ENCODE measurements at regions not wholly inside any gene's neighbourhood (a gene's known extent, or its start where the extent isn't known, plus 50 kb on each side); places are given as distances from the start of the nearest gene placed in this dataset.

GRCh38 chr9:117485176-117485575, 70.3 kb upstream of the ASTN2 start:
- Histone ChIP-seq H3K4me1 (no peaks in the 10 kb centered on the region), H3K27me3 (no peaks in the 10 kb centered on the region), H3K36me3 (ENCODE audit: low read depth, missing control alignments) (no peaks in the 10 kb centered on the region), H3K27ac (no peak overlapping the region), H3K9me3 (no peaks in the 10 kb centered on the region), H3K4me3 (no peak overlapping the region)
- TF ChIP-seq CTCF (IDR thresholded peaks at IDR 0.05) (no peak), POLR2A (IDR thresholded peaks at IDR 0.05) (no peak)
- intact Hi-C loops (cut with DNase I; ENCODE audit: low total_unique reads), result no loop called here
- 53 to 72% methylated on average over 1 of the region's 1 CpG for WGBS, 2 donors
- DNase-seq, result no peak

DNA sequence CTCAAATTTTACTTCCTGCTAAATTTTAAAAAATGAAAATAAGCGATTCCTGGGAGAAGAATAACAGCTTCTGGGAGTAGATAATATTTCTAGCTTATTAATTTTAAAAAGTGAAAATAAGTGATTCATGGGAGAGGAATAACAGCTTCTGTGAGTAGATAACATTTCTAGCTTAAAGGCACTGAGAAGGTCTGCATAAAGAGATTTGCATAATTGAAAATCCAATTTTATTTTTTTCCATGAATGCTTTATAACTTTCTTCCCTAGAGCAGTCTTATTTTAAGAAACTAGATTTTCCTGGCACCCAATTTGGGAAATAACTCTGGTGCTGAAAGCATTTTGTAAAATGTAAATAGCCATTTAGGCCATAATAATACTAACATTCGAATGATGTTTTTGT, 65.9 kb upstream of the ASTN2 start:
- no peaks in the 10 kb centered on the region for H3K9me3 ChIP-seq
- H3K36me3 ChIP-seq (ENCODE audit: low read depth, missing control alignments), result no peaks in the 10 kb centered on the region
- no peak overlapping the region for H3K4me3 ChIP-seq
- no peak overlapping the region for H3K27ac ChIP-seq
- H3K27me3 ChIP-seq, result no peaks in the 10 kb centered on the region
- TF ChIP-seq CTCF (IDR thresholded peaks at IDR 0.05) (no peak), POLR2A (IDR thresholded peaks at IDR 0.05) (no peak)
- intact Hi-C loops (cut with DNase I; ENCODE audit: low total_unique reads), result no loop called here
- H3K4me1 ChIP-seq, result no peaks in the 10 kb centered on the region
- DNase-seq, result no peak
- 90 to 93% methylated on average over 2 of the region's 2 CpGs for WGBS, 2 donors

DNA sequence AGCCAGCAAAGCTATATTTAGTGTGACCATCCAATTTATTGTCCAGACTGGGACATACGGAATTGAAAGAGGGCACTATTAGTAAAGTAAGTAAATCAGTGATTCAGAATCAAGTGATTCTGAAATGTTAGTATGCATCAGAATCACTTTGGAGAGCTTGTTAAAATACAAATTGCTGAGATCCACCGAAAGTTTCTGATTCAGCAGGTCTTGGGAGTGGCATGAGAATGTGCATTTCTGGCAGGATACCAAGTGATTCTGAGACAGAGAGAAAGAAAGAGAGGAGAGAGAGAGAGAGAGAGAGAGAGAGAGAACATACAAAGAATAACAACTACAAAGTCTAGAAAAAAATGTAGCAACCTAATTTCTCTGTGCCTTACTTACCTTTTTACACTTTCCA, 65.4 kb upstream of the ASTN2 start:
- TF ChIP-seq CTCF (IDR thresholded peaks at IDR 0.05) (no peak), POLR2A (IDR thresholded peaks at IDR 0.05) (no peak)
- 54 to 74% methylated on average over 2 of the region's 2 CpGs for WGBS, 2 donors
- no peak for DNase-seq
- no peaks in the 10 kb centered on the region for H3K4me1 ChIP-seq
- no peak overlapping the region for H3K27ac ChIP-seq
- no peak overlapping the region for H3K4me3 ChIP-seq
- intact Hi-C loops (cut with DNase I; ENCODE audit: low total_unique reads), result no loop called here
- H3K27me3 ChIP-seq, result no peaks in the 10 kb centered on the region
- H3K9me3 ChIP-seq, result no peaks in the 10 kb centered on the region
- no peaks in the 10 kb centered on the region for H3K36me3 ChIP-seq (ENCODE audit: low read depth, missing control alignments)

GRCh38 chr9:117473293-117473692, 58.4 kb upstream of the ASTN2 start:
- no peaks in the 10 kb centered on the region for H3K9me3 ChIP-seq
- WGBS, 2 donors, result 49 to 61% methylated on average over 1 of the region's 1 CpG
- intact Hi-C loops (cut with DNase I; ENCODE audit: low total_unique reads), result no loop called here
- no peaks in the 10 kb centered on the region for H3K4me1 ChIP-seq
- no peak overlapping the region for H3K27ac ChIP-seq
- H3K4me3 ChIP-seq, result no peak overlapping the region
- no peak for DNase-seq
- no peaks in the 10 kb centered on the region for H3K27me3 ChIP-seq
- no peaks in the 10 kb centered on the region for H3K36me3 ChIP-seq (ENCODE audit: low read depth, missing control alignments)
- no peak for TF ChIP-seq CTCF (IDR thresholded peaks at IDR 0.05)

- H3K36me3 ChIP-seq (ENCODE audit: low read depth, missing control alignments), result no peaks in the 10 kb centered on the region
- H3K9me3 ChIP-seq, result no peaks in the 10 kb centered on the region
- intact Hi-C loops (cut with DNase I; ENCODE audit: low total_unique reads), result no loop called here
- no peak overlapping the region for H3K4me3 ChIP-seq
- 44 to 64% methylated on average over 2 of the region's 2 CpGs for WGBS, 2 donors
- no peaks in the 10 kb centered on the region for H3K4me1 ChIP-seq
- no peak for TF ChIP-seq POLR2A (IDR thresholded peaks at IDR 0.05)
- no peak for TF ChIP-seq CTCF (IDR thresholded peaks at IDR 0.05)
- no peak overlapping the region for H3K27ac ChIP-seq
- H3K27me3 ChIP-seq, result no peaks in the 10 kb centered on the region
- DNase-seq, result no peak
These were observed 56.0 kb upstream of the ASTN2 start for GRCh38 chr9:117470902-117471301.

All from testis (tissue), 2 donors.